NCI-H524 (cell line): ENCODE measurements at regions not wholly inside any gene's neighbourhood (a gene's known extent, or its start where the extent isn't known, plus 50 kb on each side); places are given as distances from the start of the nearest gene placed in this dataset.
"Not testable (repeated sequence)": the region's sequence is repeated elsewhere in the genome, so short reads cannot be mapped to it uniquely, and the experiment has no call there.

Experiments used
- DNase-seq, 2 experiments: peaks; one replicate each; lab custom pipeline; 2025; lab: John Stamatoyannopoulos, UW

GRCh38 chr6:141498977-141499376 lies 633.7 kb upstream of the GJE1 start:
- DNase-seq: no peak

GRCh38 chr6:141492521-141493284 lies 640.0 kb upstream of the GJE1 start:
- no peak for DNase-seq

- no peak for DNase-seq
These were observed 641.0 kb upstream of the GJE1 start for GRCh38 chr6:141491684-141492083.

DNA sequence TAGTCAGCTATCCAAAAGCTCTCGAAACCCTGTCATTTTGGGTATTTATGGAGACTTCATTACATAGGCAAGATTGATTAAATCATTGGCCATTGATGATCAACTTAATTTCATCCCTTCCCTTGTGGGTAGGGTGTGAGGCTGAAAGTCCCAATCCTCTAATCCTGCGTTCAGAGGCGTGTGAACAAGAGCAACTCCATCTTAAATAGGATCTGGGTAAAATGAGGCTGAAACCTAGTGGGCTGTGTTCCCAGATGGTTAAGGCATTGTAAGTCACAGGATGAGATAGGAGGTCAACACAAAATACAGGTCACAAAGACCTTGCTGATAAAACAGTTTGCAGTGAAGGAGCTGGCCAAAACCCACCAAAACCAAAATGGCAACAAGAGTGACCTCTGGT lies 641.7 kb upstream of the GJE1 start:
- DNase-seq: no peak

- DNase-seq: no peak
These were observed 644.2 kb upstream of the GJE1 start for GRCh38 chr6:141488488-141488887.

- DNase-seq: no peak
These were observed 645.8 kb upstream of the GJE1 start for GRCh38 chr6:141486942-141487341.

- no peak for DNase-seq
These were observed 648.0 kb upstream of the GJE1 start for GRCh38 chr6:141484711-141485110.

DNA sequence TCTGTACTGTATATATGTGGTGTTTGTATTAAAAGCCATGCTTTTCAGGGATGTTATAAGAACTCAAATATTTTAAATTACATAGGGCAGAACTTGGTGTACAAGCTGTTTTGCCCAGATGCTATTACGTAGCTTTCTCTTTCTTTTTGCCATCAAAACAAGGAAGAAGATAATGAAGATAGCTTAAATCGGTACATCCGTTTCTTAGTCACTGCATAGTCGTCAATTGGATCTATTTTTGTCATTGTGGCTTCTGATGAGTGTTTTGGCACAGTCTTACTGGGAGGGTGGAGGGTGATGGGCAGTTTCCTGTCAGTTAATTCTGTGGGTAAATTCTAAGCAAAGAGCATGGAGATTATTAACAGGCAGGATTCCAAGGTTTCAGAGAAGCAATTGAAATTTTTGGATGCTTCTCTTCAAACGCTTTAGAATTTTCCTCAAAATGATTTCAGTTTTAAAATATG lies 649.1 kb upstream of the GJE1 start:
- DNase-seq: no peak

GRCh38 chr6:141482796-141483597 lies 649.7 kb upstream of the GJE1 start:
- no peak for DNase-seq

DNA sequence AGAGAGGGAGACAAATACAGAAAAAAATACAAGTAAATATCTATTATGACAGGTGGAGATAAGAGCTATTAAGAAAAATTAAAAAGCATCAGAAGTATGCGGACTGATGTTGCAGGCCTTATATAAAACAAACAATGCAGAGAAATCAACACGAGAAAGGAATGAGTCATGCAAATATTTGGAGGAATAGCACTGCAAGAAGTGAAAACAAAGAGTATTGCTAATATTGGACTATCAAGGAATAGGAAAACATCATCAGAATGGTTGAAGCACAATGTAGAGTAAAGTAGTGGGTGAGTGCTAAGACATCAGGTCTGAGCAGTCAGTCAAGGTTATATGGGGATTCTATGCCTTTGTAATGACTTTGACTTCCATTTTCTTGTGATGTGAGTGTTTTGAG lies 657.5 kb upstream of the GJE1 start:
- no peak for DNase-seq

DNA sequence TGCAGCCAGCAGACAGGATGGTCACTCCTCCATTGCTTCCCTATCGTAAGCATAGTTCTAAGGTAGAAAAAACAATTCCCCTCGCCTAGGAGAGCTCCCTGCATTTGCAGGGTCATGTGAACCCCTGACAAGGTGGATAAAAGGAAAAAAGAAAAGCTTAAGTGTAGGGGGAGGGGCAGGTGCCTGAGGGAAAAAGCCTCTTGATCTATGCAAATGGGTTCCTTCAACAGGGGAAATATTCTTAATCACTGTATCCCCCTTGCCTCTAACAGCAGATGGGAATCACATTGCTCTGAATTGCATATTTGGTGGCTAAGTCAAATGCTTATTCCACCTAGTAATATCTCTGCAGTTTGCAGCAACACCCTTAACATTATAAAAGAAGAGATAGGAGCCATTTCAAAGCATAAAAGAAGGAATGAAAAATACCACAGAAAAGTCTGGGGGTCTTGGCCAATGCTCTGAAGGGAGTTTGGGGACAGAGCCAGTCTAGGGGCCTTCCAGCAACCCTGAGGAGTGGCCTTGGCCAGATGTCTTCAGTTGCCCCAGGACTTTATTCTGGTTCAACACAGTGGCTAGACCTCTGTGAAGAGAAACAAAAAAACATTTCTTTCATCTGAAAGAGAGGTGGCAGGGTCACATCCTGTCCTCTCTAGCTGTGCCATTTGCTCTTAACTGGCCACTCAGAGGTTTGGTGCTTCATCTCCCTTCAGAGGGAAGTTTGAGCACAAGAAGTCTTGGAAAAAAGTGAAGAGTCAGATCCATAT lies 660.4 kb upstream of the GJE1 start:
- peak in 1 of 2 experiments; percentile 67 for DNase-seq

DNA sequence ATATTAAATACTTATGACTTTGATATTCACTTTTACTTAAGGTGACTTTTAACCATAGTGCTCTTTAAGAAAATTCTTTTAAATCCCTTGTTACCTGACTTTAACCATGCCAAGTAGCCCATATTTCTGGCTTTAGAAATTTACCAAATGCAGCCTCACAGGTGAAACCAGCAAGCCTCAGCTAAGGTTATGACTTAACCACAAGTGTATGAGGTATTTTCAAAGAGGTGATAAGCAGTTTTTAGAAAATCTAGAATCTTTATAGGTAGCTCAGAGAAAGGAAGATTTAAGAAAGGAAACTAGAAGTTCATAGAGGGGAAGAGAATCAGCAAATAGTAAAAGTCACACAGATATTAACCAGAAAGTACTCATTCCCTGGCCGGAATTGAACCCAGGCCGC lies 661.9 kb upstream of the GJE1 start:
- no peak for DNase-seq

GRCh38 chr6:141467881-141468280 lies 664.8 kb upstream of the GJE1 start:
- DNase-seq: no peak

DNA sequence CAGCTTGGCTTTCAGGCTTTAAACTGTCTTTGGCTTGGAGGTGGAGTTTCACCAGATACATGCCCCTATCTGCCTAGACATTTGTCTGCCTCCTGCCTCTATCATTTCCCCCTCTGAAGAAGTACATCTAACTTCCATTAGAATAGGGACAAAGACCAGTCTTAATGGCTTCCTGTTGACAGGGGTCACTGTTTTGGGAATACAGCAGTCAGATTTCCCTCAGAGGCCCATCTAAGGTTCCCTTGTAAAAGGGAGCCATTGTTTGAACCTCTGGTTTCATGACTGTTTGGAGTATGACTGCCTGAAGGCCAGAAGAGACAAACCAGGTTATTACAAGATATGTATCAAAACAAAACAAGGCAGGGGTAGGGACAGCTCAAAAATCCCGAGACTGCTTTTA lies 665.7 kb upstream of the GJE1 start:
- no peak for DNase-seq

DNA sequence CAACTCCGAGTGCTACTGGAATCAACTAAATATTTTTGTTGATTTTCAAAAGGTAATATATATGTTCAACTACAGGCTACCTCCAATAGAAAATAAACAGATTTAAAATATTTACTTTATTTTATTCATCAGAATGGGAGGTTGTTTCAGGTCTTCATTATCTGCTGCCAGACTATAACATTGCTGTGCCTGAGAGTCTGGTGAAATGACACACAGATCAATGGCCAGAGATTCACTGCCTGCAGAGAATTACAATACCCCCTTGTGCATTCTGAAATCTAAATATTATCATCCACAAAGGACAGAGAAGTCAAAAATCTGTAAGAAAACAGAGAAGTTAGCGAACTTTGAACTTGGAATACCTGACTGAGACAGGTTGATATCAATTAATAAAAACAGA lies 667.8 kb upstream of the GJE1 start:
- peak in 1 of 2 experiments; percentile 31 for DNase-seq

- DNase-seq: peak; percentile 89 to 97
These were observed 668.2 kb upstream of the GJE1 start for GRCh38 chr6:141464490-141464889.

DNA sequence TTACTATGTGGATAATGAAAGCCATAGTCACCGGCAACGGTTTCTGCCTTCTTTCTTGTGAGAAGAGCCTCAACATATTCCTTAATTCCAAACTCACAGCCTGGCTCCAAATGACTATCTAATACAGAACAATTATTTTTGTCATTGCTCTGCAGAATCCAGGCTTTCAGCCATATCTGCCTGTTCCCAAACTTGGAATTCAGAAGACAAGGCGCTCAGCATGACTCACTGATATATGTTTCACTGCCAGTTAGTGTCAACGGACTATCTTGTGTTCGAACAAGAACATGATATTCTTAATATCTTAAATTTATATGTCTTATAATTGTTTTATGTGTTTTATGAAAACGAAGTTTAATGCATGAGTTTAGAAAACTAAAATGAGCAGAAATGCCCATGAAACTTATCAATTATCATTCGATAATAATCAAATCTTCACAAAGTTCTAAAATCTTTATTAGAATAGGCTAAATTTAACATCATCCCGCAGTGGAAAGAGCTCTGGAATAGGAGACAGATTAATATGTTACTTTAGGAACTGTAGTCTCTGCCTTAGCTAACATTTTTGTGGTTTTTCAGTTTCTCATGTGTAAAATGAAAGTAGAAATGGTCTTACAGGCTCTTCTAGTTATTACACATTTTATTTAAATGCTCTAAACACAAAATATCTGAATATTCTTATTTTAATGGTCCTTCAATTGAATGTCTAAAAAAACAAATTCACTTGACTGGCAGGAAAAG lies 669.3 kb upstream of the GJE1 start:
- DNase-seq: no peak

DNA sequence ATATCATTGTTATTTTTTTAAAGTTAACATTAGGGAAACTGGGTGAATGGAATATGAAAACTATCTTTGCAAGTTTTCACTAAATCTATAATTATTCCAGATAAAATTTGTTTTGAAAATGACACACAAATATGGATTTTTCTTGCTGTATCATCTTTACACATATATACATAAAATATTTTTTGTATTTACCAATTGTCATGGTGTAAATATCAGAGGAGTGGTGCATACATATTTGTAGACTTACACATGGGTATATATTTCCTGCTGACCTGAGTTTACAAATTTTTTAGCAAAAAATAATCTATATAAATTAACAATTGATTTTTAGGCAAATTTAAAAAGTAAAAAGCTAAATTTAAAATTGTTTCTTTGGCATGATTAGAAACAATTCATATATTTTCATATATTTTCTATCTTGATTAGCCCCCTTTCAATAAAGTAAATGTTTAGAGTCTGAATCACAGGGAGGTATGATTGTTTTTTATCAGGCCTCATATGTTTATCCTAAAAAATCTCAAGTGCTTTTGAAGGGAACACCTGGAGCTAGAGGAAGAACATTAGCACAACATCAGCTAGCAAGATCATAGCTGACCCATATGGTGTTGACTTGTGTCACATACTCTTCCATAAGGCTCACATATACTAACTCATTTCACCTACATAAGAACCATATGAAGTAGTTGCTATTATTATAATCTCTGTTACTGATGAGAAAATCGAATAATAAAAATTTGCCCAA lies 671.8 kb upstream of the GJE1 start:
- peak; percentile 14 to 88 for DNase-seq

- DNase-seq: not testable (repeated sequence)
These were observed 672.5 kb upstream of the GJE1 start for GRCh38 chr6:141460245-141460644.

DNA sequence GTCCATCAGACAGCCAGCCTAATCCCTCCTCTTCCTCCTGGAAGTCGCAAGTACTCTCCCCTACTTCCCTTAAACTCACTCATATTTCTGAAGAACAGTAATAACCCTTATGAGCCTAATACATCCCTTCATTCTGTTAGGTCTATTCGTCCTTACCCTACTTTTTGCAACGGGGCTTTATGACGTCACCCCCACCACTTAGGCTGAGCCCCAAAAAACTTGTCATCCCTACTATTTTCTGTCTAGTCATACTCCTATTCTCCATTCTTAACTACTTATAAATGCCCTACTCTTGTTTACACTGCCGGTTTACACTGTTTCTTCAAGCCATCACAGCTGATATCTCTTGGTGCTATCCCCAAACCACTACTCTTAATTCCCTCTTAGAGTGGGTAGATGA lies 674.7 kb upstream of the GJE1 start:
- not testable (repeated sequence) for DNase-seq

GRCh38 chr6:141452354-141452686 lies 680.4 kb upstream of the GJE1 start:
- no peak for DNase-seq
